Esophagus squamous epithelium (tissue), 5 donors: ENCODE measurements at regions not wholly inside any gene's neighbourhood (a gene's known extent, or its start where the extent isn't known, plus 50 kb on each side); places are given as distances from the start of the nearest gene placed in this dataset.

Experiments
- DNase-seq: peaks from one replicate; lab custom pipeline; 2025; lab: John Stamatoyannopoulos, UW
- H3K27ac ChIP-seq, 4 donors: fragments of 200-600 bp; sonication (generic); one replicate each; pipeline ENCODE4 v1.5.1; 2016 to 2019; ENCODE audit warnings: mild to moderate bottlenecking in 1 of 4
- H3K27me3 ChIP-seq, 4 donors: fragments of 200-600 bp; sonication (generic); 1 replicate in 3 of 4; 2 replicates in 1 of 4; pipeline versions ENCODE4 v1.5.1 to v1.6.0; 2017 to 2021; ENCODE audit warnings: antibody characterized with exemption in 1 of 4
- H3K36me3 ChIP-seq, 3 donors: fragments of 200-600 bp; sonication (generic); one replicate each; pipeline ENCODE4 v1.5.1; 2016 to 2019
- H3K4me1 ChIP-seq, 3 donors: fragments of 200-600 bp; sonication (generic); one replicate each; pipeline ENCODE4 v1.5.1; 2017 to 2019
- H3K4me3 ChIP-seq, 4 donors: fragments of 200-600 bp; sonication (generic); 1 replicate in 3 of 4; 2 replicates in 1 of 4; pipeline ENCODE4 v1.5.1; 2016 to 2019; ENCODE audit warnings: mild to moderate bottlenecking in 2 of 4, moderate library complexity in 1 of 4
- H3K9me3 ChIP-seq, 3 donors: fragments of 200-600 bp; sonication (generic); one replicate each; pipeline ENCODE4 v1.5.1; 2016 to 2019
- POLR2A ChIP-seq, 4 donors: fragments of 450-650 bp; IDR thresholded peaks; one replicate each; pipeline ENCODE4 v1.6.1; 2017; ENCODE audit warnings: antibody characterized with exemption in 4 of 4, mild to moderate bottlenecking in 4 of 4, moderate library complexity in 3 of 4
- WGBS, 2 donors: methylation state at CpG; one replicate each; pipeline ENCODE4 v1.1.5; 2018; 5-methylcytosine and 5-hydroxymethylcytosine counted together
- intact Hi-C: fragments of 100-400 bp; cut with DNase I; formaldehyde crosslinking; loops from one replicate; pipeline ENCODE4 v1.15.0; 2022
- TF ChIP-seq, protein P1 (sequence below), 6 experiments: fragments of 450-650 bp in 4 of 6; fragments of 200-600 bp in 2 of 6; sonication (generic) in 2 of 6; IDR thresholded peaks; one replicate each; pipeline ENCODE4 v1.5.1; 2016 to 2019; ENCODE audit warnings: antibody characterized with exemption in 6 of 6, mild to moderate bottlenecking in 4 of 6, moderate library complexity in 4 of 6
- donor health status: DM: yes; HTN: yes; CAD: no.

DNA sequence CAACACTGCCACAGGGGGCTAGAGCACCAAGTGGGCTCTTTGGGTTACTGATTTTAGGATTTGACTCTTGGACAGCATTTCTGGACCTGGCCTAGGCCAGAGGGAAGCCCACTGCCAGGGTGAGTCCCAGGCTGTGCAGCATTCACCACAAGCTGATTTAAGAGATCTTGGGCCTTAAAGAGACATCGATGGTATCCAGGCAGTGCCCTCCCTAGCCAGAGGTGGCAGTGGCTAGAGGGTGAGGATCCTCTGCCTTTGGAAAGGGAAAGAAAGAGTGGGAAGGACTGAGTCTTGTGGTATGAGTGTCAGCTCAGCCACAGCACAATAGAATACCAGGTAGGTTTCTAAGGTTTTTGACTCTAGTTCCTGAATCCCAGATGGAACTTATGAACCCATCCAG is 613.9 kb downstream of the FAT4 start:
- H3K4me3 ChIP-seq: no peak overlapping the region
- H3K9me3 ChIP-seq: no peaks in the 10 kb centered on the region
- intact Hi-C loops: no loop called here
- H3K36me3 ChIP-seq: no peaks in the 10 kb centered on the region
- H3K27me3 ChIP-seq: no peaks in the 10 kb centered on the region
- no peak overlapping the region for H3K27ac ChIP-seq
- TF ChIP-seq POLR2A (IDR thresholded peaks at IDR 0.05): no peak
- TF ChIP-seq, protein P1, sequence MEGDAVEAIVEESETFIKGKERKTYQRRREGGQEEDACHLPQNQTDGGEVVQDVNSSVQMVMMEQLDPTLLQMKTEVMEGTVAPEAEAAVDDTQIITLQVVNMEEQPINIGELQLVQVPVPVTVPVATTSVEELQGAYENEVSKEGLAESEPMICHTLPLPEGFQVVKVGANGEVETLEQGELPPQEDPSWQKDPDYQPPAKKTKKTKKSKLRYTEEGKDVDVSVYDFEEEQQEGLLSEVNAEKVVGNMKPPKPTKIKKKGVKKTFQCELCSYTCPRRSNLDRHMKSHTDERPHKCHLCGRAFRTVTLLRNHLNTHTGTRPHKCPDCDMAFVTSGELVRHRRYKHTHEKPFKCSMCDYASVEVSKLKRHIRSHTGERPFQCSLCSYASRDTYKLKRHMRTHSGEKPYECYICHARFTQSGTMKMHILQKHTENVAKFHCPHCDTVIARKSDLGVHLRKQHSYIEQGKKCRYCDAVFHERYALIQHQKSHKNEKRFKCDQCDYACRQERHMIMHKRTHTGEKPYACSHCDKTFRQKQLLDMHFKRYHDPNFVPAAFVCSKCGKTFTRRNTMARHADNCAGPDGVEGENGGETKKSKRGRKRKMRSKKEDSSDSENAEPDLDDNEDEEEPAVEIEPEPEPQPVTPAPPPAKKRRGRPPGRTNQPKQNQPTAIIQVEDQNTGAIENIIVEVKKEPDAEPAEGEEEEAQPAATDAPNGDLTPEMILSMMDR (IDR thresholded peaks at IDR 0.05): no peak
- no peak for DNase-seq
- no peaks in the 10 kb centered on the region for H3K4me1 ChIP-seq
- WGBS, 2 donors: no CpG with 5 or more reads among the region's 1 CpG

DNA sequence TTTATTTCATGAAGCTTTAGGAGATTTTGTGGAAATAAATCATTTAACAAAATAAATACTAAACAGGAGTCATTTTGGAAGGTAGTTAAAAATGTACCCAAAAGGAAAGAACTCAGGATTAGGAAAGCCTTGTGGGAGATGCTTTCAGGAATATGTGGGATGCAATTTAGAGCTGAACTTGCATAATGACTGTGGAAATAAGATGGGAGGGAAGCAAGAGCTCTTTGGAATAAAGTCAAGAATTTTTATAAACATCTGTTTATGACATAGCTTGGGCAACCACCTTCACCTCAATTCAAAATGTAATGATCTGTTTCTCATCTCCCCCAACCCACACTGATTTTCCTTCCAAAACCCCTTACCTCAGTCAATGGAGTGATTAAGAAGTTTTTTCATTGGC is 623.8 kb downstream of the FAT4 start:
- intact Hi-C loops: no loop called here
- Histone ChIP-seq H3K4me1 (no peaks in the 10 kb centered on the region), H3K27me3 (no peaks in the 10 kb centered on the region), H3K9me3 (no peaks in the 10 kb centered on the region), H3K4me3 (no peak overlapping the region), H3K36me3 (no peaks in the 10 kb centered on the region), H3K27ac (no peak overlapping the region)
- no peak for DNase-seq
- no peak for TF ChIP-seq POLR2A (IDR thresholded peaks at IDR 0.05)
- TF ChIP-seq, protein P1 (IDR thresholded peaks at IDR 0.05): no peak

DNA sequence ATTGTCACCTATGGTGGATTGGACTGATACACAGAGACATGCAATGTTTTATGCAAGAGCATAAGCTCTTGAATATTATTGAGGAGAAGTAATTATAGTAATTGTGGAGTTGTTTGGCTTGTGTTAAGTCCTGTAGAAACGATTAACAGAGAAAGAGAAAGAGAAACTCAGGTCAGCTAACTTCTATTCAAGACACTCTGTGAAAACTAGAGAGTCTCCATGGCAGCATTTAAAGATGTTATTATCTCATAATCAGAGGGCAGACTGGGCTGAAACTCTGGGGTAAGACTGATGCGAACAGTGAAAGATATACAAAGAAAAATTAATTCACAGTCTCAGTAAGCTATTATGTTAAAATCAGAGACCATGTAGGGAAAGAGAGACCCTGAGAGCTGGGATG is 625.7 kb downstream of the FAT4 start:
- TF ChIP-seq POLR2A (IDR thresholded peaks at IDR 0.05): no peak
- TF ChIP-seq, protein P1 (IDR thresholded peaks at IDR 0.05): no peak
- no peaks in the 10 kb centered on the region for H3K4me1 ChIP-seq
- H3K36me3 ChIP-seq: no peaks in the 10 kb centered on the region
- no peaks in the 10 kb centered on the region for H3K27me3 ChIP-seq
- 51 to 52% methylated on average over 2 of the region's 2 CpGs for whole genome bisulfite sequencing, 2 donors
- DNase-seq: no peak
- intact Hi-C loops: no loop called here
- H3K27ac ChIP-seq: no peak overlapping the region
- H3K9me3 ChIP-seq: no peaks in the 10 kb centered on the region
- H3K4me3 ChIP-seq: no peak overlapping the region

DNA sequence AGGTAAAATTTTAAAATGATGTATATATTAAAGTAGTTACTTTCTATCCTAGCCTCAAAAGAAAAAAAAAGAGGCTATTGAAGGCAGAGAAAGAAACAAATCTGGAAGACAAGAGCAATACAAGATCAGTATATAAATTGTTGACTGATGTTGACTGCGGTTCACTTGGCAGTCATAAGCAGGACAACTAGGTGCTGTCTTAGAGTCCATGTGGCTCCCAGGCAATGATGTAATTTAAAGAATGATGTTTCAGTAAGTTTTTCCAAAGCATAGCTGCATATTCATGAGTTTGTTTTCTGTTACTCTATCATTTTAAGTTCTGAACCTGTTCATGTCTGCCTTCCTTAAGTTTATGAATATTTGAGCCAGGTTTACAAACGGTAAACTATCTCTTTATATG is 630.2 kb downstream of the FAT4 start:
- H3K4me3 ChIP-seq: no peak overlapping the region
- 77 to 82% methylated on average over 2 of the region's 2 CpGs for WGBS, 2 donors
- DNase-seq: no peak
- no peaks in the 10 kb centered on the region for H3K9me3 ChIP-seq
- intact Hi-C loops: no loop called here
- no peak overlapping the region for H3K27ac ChIP-seq
- TF ChIP-seq, protein P1 (IDR thresholded peaks at IDR 0.05): no peak
- TF ChIP-seq POLR2A (IDR thresholded peaks at IDR 0.05): no peak
- H3K4me1 ChIP-seq: no peaks in the 10 kb centered on the region
- H3K36me3 ChIP-seq: no peaks in the 10 kb centered on the region
- no peaks in the 10 kb centered on the region for H3K27me3 ChIP-seq

DNA sequence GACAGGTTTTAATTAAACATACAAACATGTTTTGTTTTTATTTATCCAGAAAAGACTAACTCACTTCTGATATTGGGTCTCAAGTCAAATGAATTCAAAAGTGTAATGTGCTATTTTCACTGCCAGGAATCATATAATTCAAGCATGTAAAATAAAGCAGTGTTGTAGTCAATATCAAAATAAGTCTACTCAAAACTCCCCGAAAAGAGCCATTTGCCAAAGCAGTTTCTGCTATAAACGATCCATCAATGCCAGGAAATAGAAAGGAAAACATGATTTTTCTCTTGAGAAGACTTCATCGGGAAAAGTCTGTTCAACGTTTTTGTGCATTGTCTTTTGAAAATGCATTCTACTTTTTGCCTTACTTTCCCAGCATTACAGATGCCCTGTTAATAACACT is 633.3 kb downstream of the FAT4 start:
- no peak overlapping the region for H3K27ac ChIP-seq
- DNase-seq: no peak
- H3K4me3 ChIP-seq: no peak overlapping the region
- TF ChIP-seq, protein P1 (IDR thresholded peaks at IDR 0.05): no peak
- TF ChIP-seq POLR2A (IDR thresholded peaks at IDR 0.05): no peak
- no peaks in the 10 kb centered on the region for H3K9me3 ChIP-seq
- intact Hi-C loops: no loop called here
- 60 to 61% methylated on average over 4 of the region's 4 CpGs for WGBS, 2 donors
- no peaks in the 10 kb centered on the region for H3K36me3 ChIP-seq
- no peaks in the 10 kb centered on the region for H3K4me1 ChIP-seq
- H3K27me3 ChIP-seq: no peaks in the 10 kb centered on the region
